ENCODE measurements at regions not wholly inside any gene's neighbourhood (a gene's known extent, or its start where the extent isn't known, plus 50 kb on each side); places are given as distances from the start of the nearest gene placed in this dataset.

- TF ChIP-seq CTCF (IDR thresholded peaks at IDR 0.05; ENCODE audit: insufficient read depth, low read length, poor library complexity, severe bottlenecking): no peak
- TF ChIP-seq EZH2phosphoT487 (conservative IDR thresholded peaks at IDR 0.05; ENCODE audit: low read length): no peak
Measured at GRCh38 chr21:22871692-22872091, 1873.5 kb downstream of the NCAM2 start.
